ENCODE measurements at regions not wholly inside any gene's neighbourhood (a gene's known extent, or its start where the extent isn't known, plus 50 kb on each side); places are given as distances from the start of the nearest gene placed in this dataset.

DNA sequence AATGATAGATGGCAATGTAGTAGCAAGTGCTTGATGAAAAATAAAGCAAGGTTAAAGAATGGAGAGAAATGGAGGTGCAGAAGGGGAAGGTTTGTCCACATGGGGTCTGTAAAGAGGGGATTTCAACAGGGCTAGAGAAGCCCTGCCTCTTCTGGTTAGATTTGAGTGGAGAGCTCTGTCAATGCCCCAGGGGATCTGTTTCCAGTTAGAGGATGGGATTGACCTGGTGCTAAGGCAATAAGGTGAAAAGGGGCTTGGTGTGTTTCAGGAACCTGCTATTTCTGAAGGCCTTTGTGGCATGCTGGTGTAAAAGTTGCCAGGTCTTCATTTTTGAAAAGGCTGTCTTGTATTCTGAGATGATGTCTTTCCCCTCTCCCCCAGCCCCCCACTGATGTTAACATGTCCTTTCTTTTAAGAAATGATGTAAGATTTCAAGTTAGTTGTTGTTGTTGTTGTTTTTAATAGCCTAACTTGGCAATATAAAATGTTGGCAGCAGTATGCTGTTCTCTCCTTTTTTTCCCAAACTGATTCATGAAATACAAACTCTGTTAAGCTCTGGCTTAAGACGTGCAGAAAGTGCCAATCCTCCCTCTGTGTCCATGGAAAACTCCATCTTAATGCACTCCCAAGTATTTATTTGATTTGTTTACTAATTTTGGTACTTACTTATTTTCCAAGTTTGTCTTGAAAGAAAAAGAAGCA lies 370.3 kb upstream of the ADGRL2 start:
- no peak for DNase-seq

DNA sequence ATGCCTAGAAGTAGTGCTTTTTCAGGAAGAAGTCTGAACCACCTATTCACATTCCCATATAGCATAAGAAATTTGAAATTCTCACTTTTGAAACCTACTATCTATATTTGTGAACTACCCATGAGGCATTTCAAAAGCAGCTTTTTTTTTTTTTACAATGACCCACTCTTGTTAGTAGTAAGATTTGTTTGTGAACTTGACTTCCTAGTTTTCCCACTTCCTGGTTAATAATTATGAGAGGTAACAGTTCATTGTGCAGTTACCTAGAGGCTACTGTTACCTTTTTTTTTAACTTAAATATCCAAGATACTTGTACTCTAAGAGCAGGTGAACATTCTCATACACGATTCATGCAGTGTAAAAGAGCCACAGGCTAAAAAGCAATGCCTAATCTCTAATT lies 371.7 kb upstream of the ADGRL2 start:
- no peak for DNase-seq

DNA sequence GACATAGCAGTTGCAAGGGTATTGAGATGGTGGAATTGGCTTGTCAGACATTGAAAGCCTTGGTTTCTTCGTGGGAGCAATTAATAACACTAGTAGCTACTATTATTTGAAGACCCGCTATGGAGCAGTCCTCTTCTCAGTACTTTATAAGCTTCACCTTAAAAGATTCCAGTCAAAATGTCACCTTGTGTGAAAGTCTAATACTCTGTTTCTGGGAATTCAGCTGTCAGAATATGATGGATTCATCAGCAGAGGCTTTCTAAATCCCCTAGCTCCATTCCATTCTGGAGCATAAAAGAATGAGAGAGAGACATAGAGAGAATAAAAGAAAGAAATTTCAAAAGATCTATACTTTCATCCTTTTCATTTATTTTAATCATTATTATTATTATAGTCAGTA lies 375.9 kb upstream of the ADGRL2 start:
- no peak for DNase-seq

DNA sequence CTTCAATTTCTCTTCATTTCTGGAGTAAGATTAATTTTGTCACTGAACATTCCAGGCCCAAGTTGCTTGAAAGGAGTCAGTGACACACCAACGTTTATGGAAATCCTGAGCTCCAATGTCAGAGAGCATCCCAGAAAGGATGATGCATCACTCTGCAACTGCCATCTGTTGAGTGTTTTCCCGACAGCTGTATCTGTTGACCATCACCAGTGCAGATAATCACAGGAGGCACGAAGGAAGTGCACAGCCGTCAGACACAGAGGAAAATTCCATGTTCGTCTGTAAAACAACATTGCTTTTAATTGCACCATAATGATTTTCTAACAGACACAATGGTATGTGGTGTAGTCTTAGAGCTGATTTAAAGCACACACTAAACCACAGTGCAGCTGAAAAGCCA lies 376.7 kb upstream of the ADGRL2 start:
- DNase-seq = no peak

DNA sequence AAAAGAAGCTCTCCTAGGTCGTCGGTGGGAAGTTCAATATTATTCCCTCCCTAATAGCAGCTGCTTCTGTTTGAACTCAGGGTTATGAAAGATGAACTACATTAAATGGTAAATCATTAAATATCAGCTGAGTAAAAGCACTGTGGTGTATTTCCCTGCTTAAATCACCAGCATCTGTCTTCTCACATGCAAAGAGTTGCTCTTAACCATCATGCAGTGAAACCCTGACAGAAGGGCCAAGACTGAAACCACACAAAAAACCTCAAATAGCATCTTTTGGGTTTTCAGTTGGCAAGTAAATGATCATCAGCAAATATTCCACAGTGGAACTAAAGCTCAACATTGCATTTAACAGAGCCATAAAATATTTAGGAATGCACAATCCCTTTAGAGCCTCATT lies 380.0 kb upstream of the ADGRL2 start:
- no peak for DNase-seq

DNA sequence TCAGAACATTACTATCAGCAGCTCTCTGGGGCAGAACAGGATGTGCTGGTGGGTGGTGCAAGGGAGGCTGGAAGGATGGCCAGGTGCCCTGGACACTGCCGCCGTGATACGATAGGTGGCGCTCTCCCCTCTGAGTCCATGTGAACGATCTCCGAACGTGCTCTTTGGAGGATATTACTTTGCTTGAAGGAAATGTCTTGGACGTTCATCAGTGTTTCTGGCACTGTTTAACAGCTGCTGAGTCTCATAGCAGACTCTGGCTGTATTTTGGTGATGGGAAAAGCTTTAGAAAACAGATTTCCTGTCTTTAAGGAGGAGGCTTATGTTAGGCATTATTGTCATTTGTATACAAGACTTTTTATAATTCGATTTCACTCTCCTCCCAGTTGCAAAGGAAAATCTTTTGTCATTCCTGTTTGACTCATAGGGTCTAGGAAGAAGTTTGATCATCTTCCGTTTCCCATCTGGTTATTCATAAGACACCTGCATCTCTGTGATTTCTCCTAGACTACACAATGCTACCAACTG lies 386.2 kb upstream of the ADGRL2 start:
- DNase-seq = peak; percentile 34

DNA sequence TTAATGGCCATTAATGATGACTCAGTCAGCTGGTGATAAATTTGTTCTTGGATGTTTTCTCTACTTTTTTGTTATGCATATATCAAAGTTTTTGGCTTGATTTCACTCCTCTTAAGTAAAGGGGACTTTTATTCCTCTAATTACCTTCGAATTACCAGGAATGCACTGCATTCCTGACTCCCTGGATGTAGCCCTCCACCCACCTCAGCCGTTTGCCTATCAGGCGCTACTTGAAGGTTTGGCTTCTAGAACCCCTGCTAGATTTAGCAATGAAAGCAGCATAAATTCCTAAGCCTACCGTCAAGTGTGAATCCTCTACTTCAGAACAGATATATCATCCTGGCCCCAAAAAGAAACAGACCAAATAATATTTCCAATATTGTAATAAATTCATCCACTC lies 387.8 kb upstream of the ADGRL2 start:
- DNase-seq = no peak

DNA sequence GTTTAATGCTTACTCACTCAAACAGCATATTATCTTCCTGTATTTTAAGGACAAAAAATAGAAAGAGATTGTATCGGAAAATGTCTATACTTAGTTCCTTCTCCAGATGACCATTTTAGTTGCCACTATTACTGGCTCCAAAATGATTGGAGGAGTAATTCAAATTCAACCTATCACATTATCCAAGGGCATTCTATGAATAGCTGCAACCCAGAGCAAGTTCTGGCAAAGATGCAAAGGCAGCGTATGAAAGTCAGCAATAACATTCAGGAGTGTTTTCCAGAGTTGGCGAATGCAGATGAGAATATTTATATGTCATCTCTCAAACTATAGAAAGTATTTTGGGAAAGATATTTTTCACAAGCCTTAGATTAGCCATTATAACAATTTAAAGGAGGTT lies 389.8 kb upstream of the ADGRL2 start:
- DNase-seq = no peak

DNA sequence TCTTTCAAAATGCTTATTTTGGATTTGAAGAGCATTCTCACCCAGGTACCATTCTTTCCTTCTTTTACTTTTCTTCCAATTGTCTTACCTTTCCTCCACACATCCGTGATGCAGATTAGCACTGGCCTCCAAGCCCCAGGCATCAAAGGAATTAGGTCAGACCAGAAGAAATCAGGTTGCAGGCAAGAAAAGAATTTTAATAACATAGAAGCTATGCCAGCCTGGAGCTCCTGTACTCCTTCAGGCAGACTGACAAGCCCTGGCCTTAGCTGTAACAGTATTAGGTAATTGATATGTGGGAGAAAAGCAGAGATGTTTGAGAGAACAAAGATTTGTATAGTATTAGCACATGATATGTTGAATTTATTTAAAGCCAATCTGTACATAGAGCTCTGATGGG lies 390.4 kb upstream of the ADGRL2 start:
- no peak for DNase-seq

DNA sequence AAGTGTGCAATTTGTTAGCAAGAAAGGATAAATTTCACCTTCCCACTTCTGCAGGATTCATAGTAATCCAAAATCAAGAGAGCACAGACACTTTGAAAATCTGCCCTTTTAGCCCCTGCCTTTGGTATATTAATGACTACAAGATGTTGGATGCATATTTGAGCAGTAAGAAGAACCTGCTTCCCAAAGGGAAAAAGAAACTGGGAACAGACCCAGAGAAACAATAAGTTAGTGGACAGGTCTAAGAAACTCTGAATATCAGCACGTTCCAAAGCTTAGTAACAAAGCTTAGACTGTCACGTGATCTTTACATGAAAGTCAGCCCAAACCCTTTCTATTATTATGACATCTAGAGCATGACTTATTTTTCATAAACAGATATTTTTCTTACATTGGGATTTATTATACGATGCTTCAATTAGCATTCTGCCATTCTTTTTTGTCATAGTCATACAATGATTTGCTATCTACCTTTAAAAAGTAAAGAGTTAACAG lies 390.9 kb upstream of the ADGRL2 start:
- DNase-seq = no peak

DNA sequence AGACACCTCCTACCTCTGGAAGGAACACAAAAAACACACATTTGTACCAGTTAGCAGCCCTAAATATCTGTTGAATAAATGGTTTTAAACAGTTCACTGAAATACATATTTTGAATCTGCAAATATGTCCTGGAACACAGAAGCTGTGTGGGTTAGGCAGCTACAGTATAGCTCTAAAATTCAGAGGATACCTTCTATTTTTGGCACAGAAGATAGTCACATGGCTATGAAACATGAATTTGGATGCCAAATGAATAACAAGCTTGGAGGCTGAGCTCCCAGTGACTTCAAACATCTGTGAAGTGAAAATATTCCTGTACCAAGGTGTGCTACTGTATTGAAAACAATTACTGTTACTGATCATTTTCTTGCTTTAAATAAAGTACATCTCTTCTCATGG lies 391.5 kb upstream of the ADGRL2 start:
- DNase-seq = no peak

DNA sequence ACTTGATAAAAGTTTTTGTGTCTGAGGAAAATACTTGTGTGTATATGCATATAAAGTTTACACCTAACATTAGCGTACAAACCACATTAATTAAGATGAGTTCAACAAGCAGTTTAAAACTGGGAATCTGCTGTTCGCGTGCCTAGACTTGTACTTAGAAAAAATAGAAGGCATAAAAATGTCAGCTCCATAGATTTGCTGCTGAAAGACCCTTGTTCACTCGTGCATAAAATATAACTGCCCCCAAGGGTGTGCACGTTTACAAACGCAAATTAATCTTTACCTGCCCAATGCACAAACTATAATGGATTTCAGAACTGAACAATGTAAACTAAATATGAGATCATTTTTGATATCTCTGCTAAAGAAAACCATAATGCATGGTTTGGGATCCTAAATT lies 392.3 kb upstream of the ADGRL2 start:
- no peak for DNase-seq

DNA sequence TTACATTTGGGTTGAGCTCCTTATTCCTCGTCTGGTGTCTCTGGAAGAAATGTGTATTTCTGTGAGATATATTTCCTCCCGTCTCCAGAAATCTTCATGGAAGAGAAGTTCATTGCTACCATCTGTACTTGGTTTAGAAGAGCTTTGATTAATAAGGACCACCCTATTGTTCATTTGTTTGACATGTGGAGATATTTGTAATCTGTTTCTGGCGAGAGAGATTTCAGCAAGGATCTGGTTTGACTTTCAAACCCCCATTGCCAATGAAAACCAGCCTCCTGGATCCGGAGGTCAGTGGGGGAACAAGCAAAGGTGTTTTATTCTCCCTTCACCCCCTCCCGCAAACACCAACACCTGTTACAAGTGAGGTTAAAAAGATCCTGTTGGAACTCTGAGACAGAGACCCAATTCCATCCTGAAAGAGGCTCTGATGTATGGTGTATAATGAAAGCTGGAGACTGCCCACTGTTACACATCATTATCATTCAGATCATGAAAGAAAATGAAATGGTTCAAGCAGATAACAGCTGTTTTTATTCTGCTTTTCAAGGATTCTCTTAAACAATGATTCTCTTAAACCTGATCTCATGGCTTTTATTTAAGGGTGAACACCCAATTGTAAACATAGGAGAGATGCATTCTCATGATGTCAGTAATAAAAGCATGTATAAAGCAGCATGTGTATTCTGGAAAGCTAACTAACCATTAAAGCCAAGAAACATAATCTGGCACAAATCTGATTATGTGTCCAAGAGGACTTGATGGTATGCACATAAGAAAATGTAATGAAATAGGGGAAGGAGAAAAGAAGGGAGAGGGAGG lies 393.5 kb upstream of the ADGRL2 start:
- no peak for DNase-seq

DNA sequence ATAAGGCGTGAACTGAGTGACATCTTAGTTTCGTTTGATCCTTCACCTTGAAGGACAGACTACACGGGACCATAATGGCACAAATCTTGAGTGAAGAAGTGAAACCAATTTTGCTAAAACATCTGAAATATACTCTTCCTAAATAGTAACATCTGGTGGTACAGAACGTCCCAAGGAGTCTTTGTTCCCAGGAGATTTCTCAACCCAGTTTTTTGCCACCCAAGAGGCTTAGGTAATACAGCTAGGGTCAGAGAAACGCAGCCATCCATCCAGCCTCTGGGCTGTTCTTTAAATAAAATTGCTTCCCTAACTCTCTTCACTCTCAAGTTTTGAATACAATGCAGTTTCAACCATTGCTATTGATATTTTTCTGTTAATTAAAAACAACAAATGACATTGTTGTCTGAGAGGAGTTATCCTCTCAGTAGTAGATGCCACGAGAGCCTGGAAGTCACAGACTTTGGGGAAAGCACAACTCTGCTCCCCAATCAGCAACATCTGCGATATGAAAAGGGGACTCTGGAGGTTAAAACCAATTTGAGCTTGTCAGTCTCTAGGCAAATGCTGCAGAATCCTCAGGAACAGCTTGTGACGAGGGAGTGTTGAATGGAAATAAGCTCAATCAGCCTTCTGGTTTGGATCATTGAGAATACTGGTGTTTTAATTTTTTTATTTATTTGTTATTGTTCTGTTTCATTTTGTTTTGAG lies 394.3 kb upstream of the ADGRL2 start:
- no peak for DNase-seq

DNA sequence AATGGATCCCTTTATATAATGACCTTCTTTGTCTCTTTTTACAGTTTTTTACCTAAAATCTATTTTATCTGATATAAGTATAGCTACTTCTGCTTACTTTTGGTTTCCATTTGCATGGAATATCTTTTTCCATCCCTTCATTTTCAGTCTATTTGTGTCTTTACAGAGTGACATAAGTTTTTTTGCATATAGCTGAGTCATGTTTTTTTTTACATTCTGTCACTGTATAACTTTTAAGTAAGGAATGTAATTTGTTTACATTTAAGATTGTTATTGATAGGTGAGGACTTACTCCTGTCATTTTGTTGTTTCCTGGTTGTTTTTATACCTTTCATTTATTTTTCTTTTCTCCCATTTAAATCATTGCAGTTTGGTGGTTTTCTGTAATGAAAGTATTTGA lies 402.7 kb upstream of the ADGRL2 start:
- no peak for DNase-seq

DNA sequence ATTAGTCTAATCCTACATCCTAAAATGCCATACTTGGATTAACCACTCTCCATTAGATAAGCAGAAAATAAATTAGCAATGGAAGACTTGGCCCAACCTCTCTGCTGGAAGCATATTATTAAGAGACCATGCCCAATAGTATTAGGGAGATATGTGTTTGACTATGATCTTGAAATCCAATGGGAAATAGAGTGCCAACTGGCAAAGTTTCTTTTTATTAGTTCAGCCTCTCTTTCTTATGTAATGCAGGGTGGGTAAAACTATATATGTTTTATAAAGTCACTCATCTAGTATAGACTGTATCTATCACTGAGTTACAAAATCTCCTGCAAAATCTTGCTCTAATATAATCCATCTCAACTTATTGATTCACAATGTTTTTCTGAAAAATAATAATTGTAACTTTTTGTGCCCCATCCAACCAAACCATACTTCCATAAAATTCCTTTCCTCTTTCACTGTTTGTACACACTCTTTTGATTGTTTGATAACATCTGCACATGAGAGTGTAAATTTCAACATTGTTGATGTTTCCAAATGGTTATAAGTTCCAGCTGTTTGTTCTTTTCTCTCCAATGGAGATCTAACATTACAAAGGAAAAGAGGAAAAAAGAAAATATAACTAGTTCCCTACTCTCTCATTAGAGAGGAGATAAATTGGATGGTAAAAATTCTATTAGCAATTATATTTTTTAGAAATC lies 408.1 kb upstream of the ADGRL2 start:
- no peak for DNase-seq

DNA sequence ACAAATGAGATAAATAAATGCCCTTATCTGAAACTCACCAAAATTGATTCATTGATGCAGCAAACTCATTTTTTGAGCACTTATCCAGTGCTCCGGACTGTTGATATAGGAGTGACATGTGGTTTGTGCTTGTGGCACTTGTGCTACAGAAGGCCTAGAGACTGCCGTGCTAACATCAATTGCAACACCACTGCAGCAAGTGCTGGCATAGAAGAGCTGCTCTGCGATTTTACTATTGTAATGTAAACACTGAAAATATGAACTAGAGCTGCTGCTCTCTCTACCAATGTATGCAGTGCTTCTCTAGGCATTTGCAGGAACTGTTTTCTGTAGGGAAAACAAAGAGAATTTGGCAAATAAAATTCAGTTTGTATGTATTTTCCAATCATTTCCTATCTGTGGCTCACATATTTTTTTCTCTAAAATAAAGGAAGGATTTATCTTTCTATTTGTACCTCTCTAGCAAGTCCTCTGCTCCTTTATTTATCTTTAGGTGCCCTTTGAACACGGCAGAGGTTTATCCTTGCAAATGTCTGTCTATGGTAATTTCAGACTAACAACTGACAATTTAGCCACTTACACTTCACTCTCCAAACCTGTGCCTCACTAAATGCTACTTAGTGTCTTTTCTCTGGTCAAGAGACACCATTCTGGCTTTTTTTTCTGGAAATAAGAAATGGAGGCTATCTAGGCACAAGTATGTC lies 409.5 kb upstream of the ADGRL2 start:
- DNase-seq = no peak

DNA sequence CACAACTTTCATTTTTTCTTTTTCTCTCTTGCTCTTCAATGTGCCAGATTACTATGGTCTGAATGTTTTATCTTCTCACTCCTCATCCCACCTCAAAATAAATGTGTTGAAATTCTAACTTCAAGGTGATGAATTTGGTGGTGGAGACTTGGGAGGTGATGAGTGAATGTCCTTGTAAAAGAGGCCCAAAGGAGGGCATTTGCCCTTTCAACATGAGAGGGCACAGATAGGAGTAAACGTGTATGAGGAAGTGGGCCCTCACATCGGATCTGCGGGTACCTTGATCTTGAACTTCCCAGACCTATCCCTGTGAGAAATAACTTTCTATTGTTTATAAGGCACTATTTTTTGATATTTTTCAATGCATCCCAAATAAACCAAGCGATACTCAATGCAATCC lies 412.3 kb upstream of the ADGRL2 start:
- DNase-seq = no peak

DNA sequence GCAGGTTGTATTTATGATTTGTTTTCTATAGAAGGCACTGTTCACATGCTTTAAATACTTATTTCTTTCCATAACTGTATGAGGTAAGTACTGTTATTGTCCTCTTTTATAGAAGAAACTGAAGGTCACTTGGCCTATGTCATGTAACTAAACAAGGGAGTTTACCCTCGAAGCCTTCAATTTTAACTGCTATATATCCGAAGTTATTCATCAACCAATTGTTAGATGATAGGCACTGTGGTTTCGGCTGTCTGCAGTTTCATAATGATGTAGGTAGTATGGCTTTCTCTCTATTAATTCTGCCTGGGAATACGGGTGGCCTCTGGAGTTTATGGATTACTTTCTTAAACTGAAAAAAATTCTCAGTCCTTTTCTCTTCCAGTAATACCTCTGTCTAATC lies 413.3 kb upstream of the ADGRL2 start:
- no peak for DNase-seq

DNA sequence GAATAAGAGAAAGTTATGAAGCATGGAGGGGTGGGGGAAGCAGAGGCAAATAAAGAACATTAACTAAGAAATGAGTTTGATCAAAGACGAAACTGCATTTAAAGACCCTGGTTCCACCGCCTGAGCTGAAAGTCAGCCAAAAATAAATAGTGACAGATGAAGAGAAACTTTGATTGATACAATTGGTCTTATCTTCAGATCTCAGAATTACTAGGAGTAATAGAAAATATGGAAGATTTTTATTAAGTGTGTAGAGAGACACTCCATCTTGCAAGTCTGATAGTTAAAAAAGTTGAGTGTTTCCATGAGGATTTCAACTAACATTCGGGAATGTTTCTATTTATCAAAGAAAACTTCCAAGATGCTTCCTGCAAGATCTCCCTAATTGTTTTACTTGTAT lies 418.2 kb upstream of the ADGRL2 start:
- DNase-seq = no peak

DNA sequence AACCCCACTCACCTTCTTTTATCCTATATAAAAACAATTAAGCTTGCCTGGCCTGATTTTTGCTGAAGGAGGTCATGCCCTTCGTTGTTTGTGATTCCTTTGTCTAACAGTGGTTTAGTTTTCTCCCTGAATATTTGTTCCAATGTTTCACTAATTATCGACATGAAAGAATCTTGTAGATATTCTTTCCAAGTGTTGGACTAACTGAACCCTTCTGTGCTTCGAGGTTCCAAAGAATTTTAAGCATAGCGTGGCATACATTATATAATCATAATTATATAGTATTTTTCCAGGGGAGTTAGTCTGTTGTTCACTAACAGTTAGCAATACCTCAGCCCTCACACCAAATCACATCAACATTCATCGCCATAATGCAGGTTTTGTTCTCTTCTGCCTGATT lies 418.9 kb upstream of the ADGRL2 start:
- no peak for DNase-seq

DNA sequence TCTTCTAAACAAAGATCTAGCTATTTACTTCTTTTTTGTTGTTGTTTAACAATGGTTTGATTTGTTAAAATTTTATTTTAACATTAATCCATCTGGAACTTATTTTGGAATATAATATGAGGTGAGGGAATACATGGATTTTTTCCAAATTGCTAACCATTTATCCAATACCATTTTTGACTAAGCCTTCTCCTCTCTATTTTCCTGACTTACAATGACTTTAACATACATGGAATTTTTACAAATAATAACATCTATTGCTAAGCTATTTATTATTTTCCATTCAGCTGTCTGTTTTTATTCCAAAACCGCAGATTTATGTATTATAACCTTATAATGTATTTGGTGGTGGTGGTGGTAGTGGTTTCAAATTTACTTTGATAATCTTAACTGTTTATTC lies 420.3 kb upstream of the ADGRL2 start:
- no peak for DNase-seq
